GM10266 (cell line): ENCODE measurements at regions not wholly inside any gene's neighbourhood (a gene's known extent, or its start where the extent isn't known, plus 50 kb on each side); places are given as distances from the start of the nearest gene placed in this dataset.

ENCODE experiments used
- DNase-seq: peaks from one replicate; pipeline ENCODE4 v3.0.0; 2012; ENCODE audit errors: extremely low spot score
- CTCF ChIP-seq: IDR thresholded peaks from 2 replicates; pipeline ENCODE4 v1.5.1; 2012; ENCODE audit warnings: mild to moderate bottlenecking, low read depth; ENCODE audit not compliant: control insufficient read depth, insufficient read depth; ENCODE audit errors: missing control alignments

GRCh38 chr13:66218583-66218982 is 1011.6 kb downstream of the PCDH9 start:
- no peak for TF ChIP-seq CTCF
- DNase-seq: no peak

DNA sequence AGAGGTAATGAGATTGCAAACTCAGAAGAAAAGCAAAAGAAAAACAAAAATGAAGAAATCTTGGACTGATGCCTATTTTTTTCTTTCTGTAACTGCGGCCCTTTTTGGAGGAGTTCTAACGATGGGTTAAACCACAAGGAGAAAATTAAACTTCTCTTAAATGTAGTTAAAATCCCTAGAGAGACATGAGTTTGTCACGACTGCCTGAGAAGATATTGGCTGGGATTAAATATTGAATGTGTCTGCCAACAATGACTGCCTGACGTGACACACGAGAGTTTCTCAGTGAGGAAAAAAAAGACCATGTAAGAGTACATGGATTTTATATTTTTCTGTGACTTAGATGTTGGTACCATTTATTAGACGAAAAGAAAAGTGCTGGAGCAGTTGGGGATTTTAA is 1013.4 kb downstream of the PCDH9 start:
- no peak for DNase-seq
- no peak for TF ChIP-seq CTCF

GRCh38 chr13:66214467-66214866 is 1015.7 kb downstream of the PCDH9 start:
- no peak for TF ChIP-seq CTCF
- DNase-seq: no peak

DNA sequence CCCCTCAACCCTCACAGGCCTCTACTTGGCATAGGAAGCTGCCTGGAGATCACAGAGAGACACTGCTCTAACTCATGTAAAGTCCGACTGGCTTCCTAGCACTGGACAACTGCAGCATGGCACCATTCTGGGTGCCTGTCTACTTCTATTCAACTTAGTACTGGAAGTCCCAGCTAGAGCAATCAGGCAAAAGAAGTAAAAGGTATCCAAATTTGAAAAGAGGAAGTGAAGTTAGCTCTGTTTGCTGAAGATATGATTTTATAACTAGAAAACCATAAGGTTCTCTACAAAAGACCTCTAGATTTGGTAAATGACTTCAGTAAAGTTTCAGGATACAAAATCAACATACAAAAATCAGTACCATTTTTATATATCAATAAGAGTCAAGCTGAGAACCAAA is 1017.6 kb downstream of the PCDH9 start:
- no peak for DNase-seq
- TF ChIP-seq CTCF: no peak

GRCh38 chr13:66210677-66211076 is 1019.5 kb downstream of the PCDH9 start:
- TF ChIP-seq CTCF: no peak
- no peak for DNase-seq

GRCh38 chr13:66208589-66208988 is 1021.5 kb downstream of the PCDH9 start:
- TF ChIP-seq CTCF: no peak

GRCh38 chr13:66207610-66208009 is 1022.5 kb downstream of the PCDH9 start:
- no peak for TF ChIP-seq CTCF
- no peak for DNase-seq

More at GRCh38 chr13:66208589-66208988, 1021.5 kb downstream of the PCDH9 start:
- DNase-seq: no peak
